Non-pigmented ciliary epithelial cell (primary cell): ENCODE measurements at regions not wholly inside any gene's neighbourhood (a gene's known extent, or its start where the extent isn't known, plus 50 kb on each side); places are given as distances from the start of the nearest gene placed in this dataset.
"Not testable (repeated sequence)": the region's sequence is repeated elsewhere in the genome, so short reads cannot be mapped to it uniquely, and the experiment has no call there.

Experiments used
- DNase-seq: peaks from one replicate; pipeline ENCODE4 v3.0.0-alpha.2; 2010; ENCODE audit warnings: low read depth

DNA sequence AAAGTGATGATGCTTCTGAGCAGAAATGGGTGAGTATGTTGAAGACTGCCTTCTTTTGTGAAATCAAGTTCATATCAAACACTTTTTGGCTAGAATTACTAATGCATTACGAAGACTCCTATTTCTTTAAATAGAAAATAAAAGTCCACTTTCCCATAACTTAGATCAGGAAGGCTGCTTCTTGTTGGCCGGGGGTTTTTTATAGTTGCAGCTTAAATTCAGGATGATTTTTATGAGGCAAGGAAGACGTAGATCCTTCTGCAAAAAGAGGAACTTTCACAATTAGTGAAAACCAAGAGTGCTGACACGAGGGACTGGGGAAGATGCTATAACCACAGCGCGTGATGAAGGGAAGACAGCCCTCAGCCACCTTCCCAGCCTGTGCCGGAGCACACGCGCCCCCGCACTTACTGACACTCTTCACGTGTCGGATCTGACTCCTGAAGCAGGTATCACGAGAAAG, 206.1 kb upstream of the PRDM1 start:
- DNase-seq, result no peak

DNA sequence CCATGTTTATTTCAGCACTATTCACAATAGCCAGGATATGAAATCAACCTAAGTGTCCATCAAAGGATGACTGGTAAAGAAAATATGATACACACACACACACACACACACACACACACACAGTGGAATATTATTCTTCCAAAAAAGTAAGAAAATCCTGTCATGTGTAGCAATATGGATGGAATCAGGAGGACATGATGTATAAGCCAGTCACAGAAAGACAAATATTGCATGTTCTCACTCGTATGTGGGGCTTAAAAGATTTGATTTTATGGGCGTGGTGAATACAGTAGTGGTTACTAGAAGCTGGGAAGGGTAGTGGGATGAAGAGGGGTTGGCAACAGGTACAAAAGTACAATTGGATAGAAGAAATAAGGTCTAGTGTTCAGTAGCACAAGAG, 207.0 kb upstream of the PRDM1 start:
- no peak for DNase-seq

DNA sequence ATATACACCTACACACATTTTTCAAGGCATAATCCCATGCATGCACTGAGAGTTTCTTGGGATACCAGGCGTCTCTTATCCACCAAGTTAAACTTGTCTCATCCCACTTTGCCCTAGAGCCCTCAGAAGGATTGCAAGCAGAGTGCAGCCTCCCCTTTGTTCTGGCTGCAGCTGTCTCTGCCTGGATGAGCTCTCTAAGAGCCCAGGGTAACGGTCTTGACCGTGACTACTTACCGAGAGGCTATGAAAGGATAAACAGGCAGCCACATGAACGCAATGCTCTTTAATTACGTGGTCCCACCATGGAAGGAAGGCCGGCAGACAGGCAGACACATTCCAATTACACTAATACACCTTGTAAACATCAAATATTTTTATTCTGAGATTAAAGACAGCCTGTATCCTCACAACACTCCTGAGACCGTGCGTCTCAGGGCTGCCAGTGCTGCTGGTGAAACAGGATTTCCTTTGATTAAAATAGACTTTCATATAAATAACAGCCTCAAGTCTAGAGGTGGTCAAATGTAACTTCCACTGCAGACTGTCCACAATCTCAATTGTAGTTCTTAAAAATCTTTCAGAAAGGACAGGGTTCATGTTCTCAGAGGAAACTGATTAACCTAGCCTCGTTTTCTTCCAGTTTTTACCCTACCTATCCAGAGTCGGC, 210.0 kb upstream of the PRDM1 start:
- DNase-seq, result no peak

DNA sequence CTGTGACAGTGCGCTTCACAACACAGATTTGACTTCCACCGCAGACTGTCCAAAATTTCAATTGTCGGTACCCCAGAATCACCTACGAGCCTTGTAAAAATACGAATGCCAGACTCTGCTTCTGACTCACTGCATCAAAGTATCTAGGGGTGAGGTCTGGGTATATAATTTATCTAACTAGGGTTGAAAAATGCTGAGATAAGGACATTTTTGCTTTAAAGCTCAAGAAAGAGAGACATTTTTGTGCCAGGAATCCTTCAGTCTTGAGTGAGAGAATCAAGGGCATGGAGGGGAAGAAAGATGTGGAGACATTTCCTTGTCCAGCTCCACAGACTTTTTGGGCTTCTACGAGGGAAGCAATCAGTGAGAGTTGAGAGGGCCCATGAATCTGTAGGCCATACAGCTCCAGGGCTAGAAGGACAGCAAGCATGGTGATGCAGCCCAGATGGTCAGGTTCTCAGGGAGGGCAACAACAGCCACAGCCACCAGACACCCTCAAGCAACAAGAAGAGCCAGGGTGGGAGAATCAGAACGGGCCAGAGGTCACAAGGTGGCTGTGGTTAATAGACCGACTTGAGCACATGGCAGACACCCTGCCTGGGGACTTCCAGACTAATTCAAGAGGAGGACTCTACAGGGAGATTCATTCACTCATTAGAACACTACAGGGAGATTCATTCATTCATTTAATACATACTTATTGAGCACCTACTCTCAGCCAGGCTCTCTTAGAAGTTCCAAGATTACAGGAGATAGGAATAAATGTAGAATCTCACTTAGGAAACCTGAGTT, 211.1 kb upstream of the PRDM1 start:
- DNase-seq, result no peak

DNA sequence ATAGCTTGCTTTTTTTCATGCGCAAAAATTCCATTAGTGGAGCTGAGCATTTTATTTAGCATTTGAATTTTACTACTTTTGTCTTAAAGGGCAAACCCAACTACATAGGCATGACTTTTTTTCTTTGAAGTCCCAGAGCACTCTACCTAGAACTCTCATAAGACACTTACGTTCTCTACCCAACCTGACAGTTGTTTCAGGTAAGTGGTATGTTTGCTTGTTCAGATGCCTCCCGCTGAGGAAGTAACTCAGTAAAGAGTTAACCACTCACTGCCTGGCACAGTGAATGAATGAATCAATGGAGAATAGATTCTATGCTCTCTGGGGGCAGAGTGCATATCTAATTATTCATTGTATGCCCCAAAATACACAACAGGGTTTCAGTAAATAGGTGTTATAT, 212.3 kb upstream of the PRDM1 start:
- DNase-seq, result no peak

DNA sequence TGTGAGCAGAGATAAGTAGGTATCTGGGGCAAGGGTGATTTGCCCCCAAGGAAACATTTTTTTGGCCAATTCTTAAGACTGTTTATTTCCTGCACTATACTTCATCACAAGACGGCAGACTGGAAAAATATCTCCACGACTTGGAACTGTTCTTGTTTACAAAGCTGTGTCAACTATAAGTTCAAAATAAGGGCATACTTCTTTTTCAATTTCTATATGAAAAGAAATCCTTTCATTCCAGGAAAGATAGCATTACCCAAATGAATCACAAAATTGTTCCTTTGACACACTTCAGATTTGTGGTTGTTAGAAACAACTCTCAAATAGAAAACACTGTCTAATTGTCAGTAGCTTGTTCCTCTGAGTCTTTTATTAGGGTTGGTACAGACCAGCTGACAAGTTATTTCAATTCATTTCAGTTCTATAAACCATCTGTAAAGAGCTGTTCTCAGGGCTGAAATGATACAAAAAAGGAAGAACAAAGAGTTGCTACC, 212.9 kb upstream of the PRDM1 start:
- DNase-seq, result no peak

DNA sequence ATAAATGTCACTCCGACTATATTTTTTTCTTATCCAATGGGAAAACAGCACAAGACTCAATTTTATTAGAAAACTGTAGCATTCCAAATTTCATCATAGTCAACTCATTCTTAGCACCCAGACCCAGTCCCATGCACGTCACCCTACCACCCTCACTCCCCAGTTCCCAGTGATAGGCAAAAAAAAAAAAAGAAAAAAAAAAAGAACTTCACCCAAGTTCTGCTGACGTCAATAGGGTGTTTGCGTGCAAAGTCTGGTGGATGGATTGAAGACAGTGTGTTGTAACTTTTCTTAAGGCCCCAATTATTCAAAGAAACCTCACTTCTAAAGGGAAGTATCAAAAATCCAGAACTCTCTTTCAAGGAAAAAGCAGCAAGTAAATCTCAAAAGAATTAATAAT, 213.9 kb upstream of the PRDM1 start:
- DNase-seq, result no peak

DNA sequence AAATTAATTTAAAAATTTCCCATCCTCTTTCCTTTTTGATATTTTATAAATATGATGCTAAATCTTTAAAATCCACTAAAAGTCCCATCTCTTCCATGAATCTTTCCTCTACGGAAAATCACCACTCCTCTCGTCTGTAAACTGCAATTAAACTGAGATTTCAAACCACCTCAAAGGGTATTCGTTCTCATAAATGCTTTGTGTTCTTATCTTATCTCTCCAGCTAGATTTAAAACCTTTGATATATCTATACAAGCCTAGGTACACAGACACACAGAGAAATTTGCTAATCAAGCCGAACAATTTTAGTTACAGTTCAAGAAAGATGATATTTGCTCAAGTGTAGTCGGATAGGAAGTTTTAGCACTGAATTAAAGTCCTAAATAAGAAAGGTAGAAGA, 214.6 kb upstream of the PRDM1 start:
- DNase-seq, result no peak

DNA sequence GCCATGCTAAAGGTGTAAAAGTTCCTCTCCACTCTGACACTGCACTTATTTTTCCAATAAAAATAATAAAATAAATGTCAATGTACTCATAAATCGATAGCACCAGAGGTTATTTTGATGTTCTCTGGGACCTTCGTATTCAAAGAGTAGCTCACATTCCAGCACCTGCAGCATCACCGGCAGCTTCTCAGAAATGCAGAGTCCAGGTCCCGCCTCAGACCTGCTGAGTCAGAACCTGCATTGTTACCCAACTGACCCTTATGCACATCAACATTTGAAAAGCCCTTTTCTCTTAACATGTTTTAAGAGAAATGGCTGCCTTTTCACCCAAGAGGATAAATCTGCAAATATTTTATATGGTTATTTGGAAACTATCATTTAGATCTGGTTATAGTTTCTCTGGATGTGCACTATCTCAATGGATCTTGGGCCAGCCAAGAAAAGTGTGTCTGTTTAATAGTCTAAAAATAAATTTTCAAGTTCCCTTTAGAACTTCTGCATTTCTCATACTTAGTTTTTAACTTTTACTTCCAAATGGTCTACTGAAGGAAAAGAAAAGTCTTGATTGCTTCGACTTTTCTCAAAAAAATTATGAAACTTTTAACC, 216.2 kb upstream of the PRDM1 start:
- no peak for DNase-seq

DNA sequence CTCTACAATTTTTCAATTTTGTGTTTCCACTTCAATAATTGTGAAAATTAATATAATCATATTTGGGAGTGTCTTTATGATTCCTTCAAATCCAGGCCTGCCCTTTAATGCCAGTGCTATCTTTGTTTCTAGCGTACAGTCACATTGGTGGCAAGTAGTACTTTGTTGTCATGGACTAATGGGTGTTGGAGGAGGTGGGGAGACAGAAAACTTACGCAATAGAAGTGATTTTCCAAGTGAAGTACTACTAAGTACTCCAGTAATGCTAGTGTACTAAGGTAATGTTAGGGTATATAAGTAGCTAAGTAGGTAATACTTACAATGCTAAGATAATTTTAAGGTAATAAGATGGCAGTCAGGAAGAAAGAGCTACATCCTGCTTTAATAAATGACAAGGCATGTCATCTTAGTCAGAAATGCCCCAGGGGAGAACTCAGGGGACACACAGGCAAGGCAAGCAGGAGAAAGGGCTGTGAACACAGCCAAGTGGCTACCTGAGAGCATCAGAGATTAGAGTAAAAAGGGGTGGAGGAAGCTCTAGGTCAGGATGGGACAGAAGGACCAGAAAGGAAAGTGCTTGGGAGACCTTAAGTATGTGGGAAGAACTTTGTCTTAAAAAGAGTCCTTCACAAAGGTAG, 217.2 kb upstream of the PRDM1 start:
- DNase-seq, result no peak

DNA sequence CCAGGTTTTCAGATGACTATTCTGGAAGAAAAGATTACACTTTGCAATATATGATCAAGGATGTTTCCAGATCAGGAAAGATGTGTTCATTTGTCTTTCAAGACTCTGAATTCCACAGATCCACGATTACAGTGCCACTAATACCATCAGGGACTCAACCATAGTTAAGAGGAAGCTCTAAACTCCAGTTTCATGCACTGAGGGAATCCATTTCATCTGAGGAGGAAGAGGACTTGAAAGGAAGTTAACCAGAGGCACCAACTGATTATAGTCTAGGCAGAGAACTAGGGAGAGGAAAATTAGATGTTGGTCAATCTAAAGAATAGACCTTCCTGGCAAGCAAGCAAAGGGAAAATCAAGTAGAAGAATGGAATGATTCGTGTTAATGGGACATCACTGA, 218.3 kb upstream of the PRDM1 start:
- no peak for DNase-seq

DNA sequence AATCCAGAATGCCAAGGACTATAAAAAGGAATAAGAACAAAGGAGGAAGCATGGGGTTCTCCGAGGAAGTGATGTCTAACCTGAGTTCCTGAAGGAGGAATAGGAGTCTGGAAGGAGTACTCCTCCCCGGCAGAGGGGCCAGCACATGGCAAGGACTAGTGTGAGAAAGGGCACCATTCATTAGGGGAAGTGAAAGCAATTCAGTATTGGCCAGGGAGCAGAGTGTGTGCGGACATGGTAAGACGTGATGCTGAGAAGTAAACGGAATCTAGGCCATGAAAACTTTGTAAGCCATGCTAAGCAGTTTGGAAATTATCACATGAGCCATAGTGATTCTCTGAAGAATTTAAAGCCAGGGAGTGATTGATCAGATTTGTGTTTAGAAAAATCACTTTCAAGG, 218.9 kb upstream of the PRDM1 start:
- no peak for DNase-seq

DNA sequence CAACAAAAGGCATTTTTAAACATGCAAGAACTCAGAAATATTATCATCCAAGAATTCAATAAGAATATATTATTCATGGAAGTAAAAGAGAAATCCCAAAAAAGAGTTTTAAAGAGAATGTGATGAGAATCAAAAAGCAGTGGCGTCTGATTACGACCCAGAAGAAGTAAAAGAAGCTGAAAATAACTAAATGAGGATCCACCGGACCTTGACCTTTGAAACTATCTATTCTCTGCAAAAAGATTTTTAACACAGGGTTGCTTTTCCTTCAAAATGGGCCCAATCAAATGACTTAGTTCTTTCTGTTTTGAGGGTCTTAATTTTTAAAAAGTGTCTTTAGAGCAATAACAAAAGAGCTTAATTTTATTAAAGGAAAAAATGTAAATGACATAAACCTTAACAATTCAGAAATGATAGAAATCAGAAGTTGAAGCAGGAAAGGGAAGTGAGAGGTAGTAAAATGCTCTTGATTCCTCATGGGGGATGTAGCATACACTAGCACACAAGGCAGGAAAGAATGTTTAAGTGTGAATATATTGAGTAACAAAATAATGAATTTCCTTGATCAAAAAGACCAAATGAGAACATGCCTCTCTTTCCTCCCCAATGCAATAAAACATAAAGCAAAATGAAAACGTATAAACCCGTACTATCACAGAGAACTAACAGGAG, 223.1 kb upstream of the PRDM1 start:
- no peak for DNase-seq

DNA sequence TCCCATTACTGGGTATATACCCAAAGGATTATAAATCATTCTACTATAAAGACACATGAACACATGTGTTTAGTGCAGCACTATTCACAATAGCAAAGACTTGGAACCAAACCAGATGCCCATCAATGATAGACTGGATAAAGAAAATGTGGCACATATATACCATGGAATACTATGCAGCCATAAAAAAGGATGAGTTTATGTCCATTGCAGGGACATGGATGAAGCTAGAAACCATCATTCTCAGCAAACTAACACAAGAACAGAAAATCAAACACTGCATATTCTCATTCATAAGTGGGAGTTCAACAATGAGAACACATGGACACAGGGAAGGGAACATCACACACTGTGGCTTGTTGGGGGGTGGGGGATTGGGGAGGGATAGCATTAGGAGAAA, 225.2 kb upstream of the PRDM1 start:
- DNase-seq, result not testable (repeated sequence)

DNA sequence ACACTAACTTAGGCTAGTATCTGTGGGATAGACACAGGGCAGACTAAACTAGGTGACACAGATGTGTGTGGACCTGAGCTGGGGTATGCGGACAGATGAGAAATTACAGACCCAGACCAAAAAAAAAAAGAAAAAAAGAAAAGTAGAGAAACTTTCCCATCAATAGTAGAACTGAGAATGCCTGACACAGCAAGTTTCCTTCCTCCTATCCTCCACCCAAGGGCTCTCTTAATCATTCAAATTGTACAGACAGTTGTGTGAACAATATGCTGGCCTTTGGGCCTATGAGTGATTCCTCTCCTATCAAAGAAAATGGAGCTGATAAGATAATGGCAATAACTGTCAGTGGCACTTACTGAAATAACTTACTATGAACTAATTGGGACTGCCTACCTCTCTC, 226.7 kb upstream of the PRDM1 start:
- DNase-seq, result no peak

DNA sequence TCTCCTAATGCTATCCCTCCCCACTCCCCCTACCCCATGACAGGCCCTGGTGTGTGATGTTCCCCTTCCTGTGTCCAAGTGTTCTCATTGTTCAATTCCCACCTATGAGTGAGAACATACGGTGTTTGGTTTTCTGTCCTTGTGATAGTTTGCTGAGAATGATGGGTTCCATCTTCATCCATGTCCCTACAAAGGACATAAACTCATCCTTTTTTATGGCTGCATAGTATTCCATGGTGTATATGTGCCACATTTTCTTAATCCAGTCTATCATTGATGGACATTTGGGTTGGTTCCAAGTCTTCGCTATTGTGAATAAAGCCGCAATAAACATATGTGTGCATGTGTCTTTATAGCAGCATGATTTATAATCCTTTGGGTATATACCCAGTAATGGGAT, 227.5 kb upstream of the PRDM1 start:
- DNase-seq, result not testable (repeated sequence)

DNA sequence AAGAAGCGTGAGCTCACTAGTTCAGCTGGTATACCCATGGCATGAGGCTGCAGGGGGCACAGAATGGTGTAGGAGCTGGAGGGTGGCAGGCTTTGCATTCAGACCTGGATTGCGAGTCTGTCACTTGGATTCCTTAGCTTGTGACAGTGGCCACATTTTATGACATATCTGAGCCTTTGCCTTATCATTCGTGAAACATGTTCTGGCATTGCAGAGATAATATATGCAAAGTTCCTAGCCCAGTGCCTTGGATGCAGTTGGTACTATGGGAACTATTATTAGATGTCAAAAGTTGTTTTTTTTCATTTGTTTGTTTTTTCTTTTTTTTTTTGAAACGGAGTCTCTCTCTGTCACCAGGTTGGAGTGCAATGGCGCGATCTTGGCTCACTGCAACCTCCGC, 230.7 kb upstream of the PRDM1 start:
- no peak for DNase-seq

DNA sequence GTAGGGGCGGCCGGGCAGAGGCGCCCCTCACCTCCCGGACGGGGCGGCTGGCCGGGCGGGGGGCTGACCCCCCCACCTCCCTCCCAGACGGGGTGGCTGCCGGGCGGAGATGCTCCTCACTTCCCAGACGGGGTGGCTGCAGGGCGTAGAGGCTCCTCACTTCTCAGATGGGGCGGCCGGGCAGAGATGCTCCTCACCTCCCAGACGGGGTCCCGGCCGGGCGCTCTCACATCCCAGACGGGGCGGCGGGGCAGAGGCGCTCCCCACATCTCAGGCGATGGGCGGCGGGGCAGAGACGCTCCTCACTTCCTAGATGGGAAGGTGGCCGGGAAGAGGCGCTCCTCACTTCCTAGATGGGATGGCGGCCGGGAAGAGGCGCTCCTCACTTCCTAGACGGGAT, 232.2 kb upstream of the PRDM1 start:
- DNase-seq, result not testable (repeated sequence)

DNA sequence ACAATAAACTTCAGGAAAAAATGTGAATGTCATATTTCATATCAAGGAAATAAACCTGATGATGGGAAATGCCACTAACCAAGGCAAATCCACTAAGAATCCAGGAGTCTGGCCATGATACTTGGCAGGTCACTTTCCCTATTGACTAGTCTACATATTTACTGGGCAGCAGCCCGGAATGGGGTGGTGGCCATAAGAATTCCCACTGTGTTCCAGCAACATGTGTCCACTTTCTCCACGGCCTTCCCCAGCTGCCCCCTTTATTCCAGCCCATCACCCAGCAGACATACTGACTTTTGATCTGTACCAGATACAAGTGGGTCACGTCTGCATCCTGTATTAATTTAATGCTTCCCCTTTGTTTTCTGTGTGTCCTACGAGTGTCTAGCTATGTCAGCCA, 234.5 kb upstream of the PRDM1 start:
- DNase-seq, result no peak

DNA sequence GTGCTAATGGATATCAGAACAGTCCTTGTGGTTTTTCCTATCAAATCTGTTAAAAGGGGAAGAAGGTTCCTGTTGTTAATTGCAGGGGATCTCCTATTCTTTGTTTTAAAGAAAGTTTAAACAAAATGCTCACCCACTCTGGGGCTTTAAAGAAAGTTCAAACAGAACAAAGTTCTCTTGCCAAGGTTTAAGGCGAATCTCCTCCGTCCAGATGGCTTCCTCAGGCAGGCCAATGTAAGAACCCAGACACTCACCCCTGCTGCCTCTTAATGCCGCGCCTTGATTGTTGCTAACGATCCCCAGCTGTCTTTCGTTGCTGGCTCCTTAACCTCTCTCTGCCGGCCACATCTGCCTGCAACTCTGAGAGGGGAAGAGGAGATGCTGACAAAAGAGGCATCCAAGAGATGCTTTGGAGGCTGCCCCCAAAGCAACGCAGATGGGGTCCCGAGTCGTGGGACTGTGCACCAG, 235.0 kb upstream of the PRDM1 start:
- no peak for DNase-seq

DNA sequence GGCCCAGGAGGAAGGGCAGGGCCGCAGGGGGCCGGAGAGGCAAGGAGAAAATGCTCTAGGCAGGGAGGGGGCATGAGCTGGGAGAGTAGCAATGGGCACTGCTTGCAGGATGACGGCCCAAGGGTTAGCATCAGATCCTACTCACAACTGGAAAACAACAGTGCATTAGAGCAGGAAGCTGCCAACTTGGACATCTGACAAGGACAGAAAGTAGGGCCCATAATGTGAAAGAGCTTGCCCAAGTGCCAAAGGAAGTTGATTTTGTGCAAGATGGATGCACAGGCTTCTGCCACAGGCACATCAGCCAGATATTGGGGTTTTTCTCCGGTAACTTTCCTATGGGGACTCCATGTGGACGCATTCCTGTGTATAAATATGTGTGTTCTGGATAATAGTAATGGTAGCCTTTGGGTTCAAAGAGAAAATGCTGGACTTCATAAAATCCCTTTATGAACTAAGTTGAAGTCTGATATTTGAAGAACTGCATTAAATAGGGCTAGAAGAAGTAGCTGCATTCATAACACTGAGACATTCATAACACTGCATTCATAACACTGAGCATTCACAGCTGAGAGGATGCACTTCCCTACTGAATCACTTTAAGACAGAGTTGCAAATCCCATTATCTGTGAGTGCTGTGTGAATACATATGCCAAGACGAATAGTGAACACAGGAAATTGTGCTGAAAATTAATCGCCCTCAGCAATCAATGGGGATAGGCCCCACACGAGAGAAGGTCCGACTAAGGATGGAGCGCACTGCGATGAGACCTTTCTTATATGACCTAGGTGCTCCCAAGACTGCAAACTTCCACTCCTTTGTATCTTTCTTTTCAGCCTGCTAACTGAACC, 235.6 kb upstream of the PRDM1 start:
- no peak for DNase-seq
